ENCODE measurements at regions not wholly inside any gene's neighbourhood (a gene's known extent, or its start where the extent isn't known, plus 50 kb on each side); places are given as distances from the start of the nearest gene placed in this dataset.

DNA sequence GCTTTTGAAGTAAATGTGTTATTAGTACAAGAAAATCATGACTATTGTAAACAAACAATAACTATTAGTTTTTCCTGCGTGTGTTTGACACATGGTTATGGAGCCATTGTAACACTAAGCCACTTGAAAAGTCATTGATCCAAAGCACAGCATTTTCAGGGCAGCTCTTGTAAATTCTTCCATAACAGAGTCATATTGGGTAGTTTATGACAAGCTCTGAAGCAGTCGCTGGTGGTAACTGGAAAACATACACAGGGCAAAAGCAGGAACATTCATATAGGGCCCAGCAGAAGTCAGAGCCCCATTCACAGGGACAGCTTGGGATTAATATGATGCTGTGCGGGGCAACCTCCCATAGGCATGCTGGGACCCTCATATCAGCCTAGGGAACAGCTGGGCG lies 483.2 kb upstream of the PTBP2 start:
- TF ChIP-seq EP300 (IDR thresholded peaks at IDR 0.05) (no peak), POLR2AphosphoS5 (IDR thresholded peaks at IDR 0.05) (no peak), POLR2A (IDR thresholded peaks at IDR 0.05) (no peak), CTCF (IDR thresholded peaks at IDR 0.05) (no peak)

All from sigmoid colon (tissue), 4 donors.